ENCODE measurements at regions not wholly inside any gene's neighbourhood (a gene's known extent, or its start where the extent isn't known, plus 50 kb on each side); places are given as distances from the start of the nearest gene placed in this dataset.
A peak's percentile ranks its signal among the peaks of the same experiment; 100 is the strongest.
"Not testable (repeated sequence)": the region's sequence is repeated elsewhere in the genome, so short reads cannot be mapped to it uniquely, and the experiment has no call there.

DNA sequence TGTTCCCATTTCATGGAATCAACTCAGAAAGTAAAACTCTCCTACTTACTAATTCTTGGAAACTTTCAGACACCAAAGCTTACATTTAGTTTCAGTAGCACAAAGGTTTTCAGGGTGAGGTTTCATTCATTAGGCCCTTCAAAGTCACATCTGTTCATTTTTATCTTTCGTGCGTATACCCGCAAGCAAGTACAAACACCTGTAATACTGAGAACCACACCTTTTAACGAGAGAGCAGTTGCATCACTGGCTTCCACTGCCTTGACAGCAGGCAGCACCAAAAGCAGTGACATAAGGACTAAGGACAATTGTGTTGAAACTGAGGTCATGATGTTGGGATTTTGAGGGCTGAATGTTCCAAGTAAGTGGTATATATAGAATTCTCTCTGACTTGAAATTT is 60.5 kb downstream of the GOLGA6L22 start:
- DNase-seq: not testable (repeated sequence)

DNA sequence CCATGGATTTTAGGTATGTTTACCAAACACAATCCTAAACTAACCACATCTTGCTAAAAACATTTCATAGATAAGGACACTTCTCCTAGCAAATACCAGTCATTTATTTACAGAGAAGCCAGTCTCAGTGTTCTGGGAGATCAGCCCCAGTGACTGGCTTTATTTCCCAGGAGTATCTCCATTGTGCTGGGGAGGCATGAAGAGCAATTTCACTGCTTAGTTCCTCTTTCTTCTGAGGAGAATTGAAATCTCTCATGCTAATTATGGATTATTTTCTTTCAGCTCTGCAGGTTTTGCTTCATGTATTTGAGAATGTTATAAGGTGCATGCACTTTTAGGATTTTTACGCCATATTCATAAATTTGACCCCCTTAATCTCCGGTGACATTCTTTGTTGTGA is 67.8 kb downstream of the GOLGA6L22 start:
- DNase-seq: not testable (repeated sequence)

DNA sequence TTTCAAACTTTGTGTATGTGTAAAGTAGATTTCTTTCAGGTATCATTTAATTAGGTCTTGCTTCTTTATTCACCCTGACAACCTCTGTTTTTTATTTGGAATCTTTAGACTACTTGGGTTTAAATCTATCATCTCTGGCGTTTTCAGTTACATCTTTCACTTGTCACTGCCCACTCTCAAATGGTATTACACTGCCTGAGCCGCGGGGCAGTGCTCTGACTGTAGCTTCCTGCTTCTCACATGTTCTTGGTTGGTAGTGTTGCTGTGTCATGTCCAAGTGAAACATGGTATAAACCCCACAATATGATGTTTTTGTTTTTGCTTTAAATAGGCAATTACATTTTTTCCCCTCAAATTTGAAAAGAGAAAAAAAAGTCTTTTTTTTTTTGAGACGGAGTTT is 68.3 kb downstream of the GOLGA6L22 start:
- not testable (repeated sequence) for DNase-seq

DNA sequence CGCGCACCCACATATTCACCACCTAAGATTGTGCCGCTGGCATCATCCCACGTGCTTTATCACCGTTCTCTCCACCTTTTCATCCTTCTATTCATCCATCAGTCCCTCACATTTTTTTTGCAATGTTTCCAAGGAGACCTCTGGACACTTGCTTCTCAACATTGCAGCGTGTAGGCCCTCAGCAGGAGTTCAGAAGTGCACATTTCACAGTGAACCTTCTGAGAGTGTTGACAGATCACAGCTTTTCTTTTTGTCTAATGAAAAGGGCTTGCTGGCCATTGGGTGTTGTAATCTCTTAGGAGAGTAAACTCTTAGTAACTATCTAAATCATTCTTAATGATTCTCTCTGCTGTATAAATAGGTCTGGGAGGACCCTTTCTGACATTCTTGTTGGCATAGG is 70.5 kb downstream of the GOLGA6L22 start:
- not testable (repeated sequence) for DNase-seq

GRCh38 chr15:22559701-22560100 is 101.0 kb downstream of the GOLGA6L22 start:
- DNase-seq: not testable (repeated sequence)

- DNase-seq: not testable (repeated sequence)
Measured at GRCh38 chr15:22561716-22562115, 103.0 kb downstream of the GOLGA6L22 start.

DNA sequence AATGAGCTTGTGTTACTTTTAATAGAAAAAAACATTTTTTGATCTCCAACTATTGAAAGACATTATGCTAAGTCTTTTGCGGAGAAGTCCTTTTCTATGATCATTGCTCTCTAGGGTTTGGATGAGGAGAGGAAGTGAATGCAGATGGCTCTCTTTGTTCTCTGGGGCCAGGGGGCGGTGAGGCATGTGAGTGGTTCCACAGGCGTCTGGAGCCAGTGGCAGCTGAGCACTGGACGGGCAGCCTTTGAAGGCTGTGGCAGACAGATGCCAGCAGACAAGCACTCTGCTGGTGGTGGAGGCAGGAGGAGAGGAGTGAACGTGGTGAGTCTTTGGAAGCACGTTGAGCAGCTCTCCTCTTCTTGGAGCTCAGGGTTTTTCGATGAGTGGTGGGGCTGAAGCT is 107.8 kb downstream of the GOLGA6L22 start:
- DNase-seq: not testable (repeated sequence)

DNA sequence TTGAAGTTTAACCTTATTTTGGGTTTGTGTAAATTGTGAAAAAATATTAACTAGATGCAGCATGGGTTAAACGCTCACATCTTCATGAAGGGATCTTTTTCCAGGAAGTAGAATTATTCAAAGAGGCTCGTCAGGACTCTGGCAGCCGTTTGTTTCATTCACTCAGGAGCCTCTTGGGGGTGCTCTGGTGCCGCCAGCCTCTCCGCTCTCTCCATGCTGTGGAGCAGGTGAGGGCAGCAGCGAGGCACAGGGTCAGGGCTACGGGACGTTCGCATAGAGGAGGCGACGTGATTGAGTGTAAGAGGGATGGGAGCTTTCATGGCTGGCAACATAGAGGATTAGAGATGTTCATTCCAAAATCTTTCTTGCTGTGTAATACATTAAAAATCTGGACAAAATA is 110.8 kb downstream of the GOLGA6L22 start:
- not testable (repeated sequence) for DNase-seq

DNA sequence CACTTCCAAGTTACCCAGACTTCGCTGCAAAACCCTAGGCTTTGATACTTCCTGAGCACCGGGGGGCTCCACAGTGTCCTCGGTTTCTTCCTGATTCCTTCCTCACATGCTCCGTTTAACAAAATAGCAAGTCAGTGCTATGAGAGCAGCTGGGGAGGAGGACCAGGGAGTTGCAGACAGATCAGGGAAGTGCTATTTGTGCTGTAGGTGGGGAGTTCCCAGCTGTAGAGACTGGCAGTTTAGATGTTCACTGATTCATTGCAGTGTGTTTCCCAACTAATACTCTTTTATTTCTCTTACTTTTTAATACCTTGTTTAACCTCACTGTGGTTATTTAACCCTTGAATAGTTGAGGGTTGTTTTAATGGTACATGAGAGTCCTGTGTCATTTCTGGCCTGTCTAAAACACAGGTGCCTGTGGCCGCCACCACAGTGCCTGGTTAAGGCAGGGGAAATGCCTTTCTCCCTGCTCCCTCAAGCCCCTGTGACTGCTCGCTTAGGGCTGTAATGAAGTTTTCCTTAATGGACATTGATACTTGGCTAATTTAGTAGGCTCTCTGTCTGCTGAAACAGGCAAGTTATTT is 113.5 kb downstream of the GOLGA6L22 start:
- DNase-seq: not testable (repeated sequence)

DNA sequence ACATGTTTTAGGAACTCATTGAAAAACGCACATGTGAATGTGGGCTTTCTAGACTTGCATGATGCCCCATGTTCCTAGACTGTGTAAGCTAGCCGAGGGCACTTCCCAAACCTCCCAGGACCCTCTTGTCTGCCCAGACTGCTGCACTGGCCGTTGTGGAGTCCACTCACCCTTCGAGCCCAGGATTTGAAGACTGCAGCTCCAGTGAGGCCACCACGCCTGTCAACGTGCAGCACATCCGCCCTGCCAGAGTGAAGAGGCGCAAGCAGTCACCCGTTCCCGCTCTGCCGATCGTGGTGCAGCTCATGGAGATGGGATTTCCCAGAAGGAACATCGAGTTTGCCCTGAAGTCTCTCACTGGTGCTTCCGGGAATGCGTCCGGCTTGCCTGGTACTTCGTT is 114.1 kb downstream of the GOLGA6L22 start:
- not testable (repeated sequence) for DNase-seq

GRCh38 chr15:22577828-22578227 is 119.1 kb downstream of the GOLGA6L22 start:
- not testable (repeated sequence) for DNase-seq

- not testable (repeated sequence) for DNase-seq
Measured at GRCh38 chr15:22579213-22579612, 120.5 kb downstream of the GOLGA6L22 start.

GRCh38 chr15:22587391-22587790 is 128.7 kb downstream of the GOLGA6L22 start:
- DNase-seq: not testable (repeated sequence)

DNA sequence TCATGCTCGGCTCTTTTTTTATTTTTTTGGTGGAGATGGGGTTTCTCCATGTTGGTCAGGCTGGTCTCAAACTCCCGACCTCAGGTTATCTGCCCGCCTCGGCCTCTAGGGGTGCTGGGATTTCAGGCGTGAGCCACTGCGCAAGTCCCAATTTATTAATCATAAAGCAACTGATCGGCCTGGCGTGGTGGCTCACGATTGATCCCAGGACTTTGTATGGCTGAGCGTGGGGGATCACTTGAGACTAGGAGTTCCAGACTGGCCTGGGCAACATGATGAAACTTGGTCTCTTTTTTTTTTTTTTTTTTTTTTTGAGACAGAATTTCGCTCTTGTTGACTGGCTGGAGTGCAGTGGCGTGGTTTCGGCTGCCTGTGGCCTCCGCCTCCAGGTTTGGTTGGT is 139.8 kb downstream of the GOLGA6L22 start:
- not testable (repeated sequence) for DNase-seq

GRCh38 chr15:22599526-22600320 is 141.0 kb downstream of the GOLGA6L22 start:
- not testable (repeated sequence) for DNase-seq

- not testable (repeated sequence) for DNase-seq
Measured at GRCh38 chr15:22616976-22617375, 158.3 kb downstream of the GOLGA6L22 start.

- not testable (repeated sequence) for DNase-seq
Measured at GRCh38 chr15:22631789-22632188, 154.7 kb upstream of the NIPA1 start.

DNA sequence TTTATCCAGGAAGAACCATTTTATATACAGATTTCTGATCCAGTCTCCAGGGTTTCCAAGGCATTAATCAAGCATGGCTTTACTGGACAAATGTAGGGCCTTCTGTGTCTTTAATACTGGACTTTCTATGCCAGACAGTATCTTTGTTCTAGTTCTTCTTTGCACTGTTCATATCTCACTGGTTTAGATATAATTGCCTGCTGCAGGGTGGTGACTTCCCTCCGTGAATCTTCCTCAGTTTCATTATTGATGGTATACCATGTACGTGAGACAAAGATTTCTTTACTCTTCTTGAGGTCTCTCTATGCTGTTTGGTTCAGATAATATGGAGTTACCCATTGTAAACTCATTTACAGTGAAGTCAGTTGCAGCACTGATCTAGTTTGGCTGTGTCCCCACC is 146.5 kb upstream of the NIPA1 start:
- not testable (repeated sequence) for DNase-seq

- not testable (repeated sequence) for DNase-seq
Measured at GRCh38 chr15:22649458-22649857, 137.0 kb upstream of the NIPA1 start.

GRCh38 chr15:22651179-22651578 is 135.3 kb upstream of the NIPA1 start:
- DNase-seq: not testable (repeated sequence)

GRCh38 chr15:22664294-22665058 is 122.0 kb upstream of the NIPA1 start:
- DNase-seq: peak; percentile 2 to 18

- peak in 1 of 2 donors; percentile 6 for DNase-seq
Measured at GRCh38 chr15:22665059-22665702, 121.3 kb upstream of the NIPA1 start.

DNA sequence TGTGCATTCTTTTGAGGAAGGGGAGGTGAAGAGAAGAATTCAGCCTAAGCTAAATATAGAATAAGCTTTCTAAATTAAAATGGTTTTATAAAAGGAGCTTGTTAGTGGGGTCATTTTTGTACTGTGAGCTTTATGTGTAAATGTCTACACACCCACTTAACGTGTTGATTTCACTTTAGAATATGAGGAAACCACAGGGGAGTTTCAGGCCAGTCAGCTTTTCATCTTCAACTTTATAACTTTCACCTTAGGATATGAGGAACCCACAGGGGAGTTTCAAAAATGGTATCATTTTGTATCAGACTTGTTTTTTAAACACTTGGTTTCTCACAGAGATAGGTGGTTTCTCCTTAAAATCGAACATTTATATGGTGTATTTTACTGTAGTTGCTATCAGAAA is 120.7 kb upstream of the NIPA1 start:
- DNase-seq: not testable (repeated sequence)
